ENCODE measurements at regions not wholly inside any gene's neighbourhood (a gene's known extent, or its start where the extent isn't known, plus 50 kb on each side); places are given as distances from the start of the nearest gene placed in this dataset.

GRCh38 chr2:150225030-150225429, 262.4 kb downstream of the RND3 start:
- TF ChIP-seq, protein P1, sequence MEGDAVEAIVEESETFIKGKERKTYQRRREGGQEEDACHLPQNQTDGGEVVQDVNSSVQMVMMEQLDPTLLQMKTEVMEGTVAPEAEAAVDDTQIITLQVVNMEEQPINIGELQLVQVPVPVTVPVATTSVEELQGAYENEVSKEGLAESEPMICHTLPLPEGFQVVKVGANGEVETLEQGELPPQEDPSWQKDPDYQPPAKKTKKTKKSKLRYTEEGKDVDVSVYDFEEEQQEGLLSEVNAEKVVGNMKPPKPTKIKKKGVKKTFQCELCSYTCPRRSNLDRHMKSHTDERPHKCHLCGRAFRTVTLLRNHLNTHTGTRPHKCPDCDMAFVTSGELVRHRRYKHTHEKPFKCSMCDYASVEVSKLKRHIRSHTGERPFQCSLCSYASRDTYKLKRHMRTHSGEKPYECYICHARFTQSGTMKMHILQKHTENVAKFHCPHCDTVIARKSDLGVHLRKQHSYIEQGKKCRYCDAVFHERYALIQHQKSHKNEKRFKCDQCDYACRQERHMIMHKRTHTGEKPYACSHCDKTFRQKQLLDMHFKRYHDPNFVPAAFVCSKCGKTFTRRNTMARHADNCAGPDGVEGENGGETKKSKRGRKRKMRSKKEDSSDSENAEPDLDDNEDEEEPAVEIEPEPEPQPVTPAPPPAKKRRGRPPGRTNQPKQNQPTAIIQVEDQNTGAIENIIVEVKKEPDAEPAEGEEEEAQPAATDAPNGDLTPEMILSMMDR (conservative IDR thresholded peaks at IDR 0.05), result no peak
- no peak for TF ChIP-seq ZFX (IDR thresholded peaks at IDR 0.05)

Measured in C4-2B (cell line).